ENCODE measurements at regions not wholly inside any gene's neighbourhood (a gene's known extent, or its start where the extent isn't known, plus 50 kb on each side); places are given as distances from the start of the nearest gene placed in this dataset.

DNA sequence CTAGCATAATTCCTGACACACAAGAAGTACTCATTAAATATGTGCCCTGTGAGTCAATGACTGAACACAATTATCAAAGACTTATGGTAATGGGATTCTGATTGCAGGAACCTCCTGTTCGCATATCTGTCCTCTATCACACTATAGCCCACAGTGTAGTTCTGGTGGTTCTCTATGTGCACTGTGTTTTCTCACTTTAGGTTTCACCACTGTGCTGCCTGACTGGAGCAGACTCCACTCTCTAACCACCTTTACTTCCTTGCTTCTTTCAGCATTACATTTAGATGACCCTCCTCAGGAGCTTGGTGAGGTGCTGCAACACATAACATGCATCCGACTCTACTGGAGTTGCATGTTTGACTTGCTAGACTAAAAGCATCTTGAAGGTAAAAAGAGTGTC, 777.1 kb downstream of the SQOR start:
- TF ChIP-seq, protein P1, sequence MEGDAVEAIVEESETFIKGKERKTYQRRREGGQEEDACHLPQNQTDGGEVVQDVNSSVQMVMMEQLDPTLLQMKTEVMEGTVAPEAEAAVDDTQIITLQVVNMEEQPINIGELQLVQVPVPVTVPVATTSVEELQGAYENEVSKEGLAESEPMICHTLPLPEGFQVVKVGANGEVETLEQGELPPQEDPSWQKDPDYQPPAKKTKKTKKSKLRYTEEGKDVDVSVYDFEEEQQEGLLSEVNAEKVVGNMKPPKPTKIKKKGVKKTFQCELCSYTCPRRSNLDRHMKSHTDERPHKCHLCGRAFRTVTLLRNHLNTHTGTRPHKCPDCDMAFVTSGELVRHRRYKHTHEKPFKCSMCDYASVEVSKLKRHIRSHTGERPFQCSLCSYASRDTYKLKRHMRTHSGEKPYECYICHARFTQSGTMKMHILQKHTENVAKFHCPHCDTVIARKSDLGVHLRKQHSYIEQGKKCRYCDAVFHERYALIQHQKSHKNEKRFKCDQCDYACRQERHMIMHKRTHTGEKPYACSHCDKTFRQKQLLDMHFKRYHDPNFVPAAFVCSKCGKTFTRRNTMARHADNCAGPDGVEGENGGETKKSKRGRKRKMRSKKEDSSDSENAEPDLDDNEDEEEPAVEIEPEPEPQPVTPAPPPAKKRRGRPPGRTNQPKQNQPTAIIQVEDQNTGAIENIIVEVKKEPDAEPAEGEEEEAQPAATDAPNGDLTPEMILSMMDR (IDR thresholded peaks at IDR 0.05; ENCODE audit: low read length), result no peak
- TF ChIP-seq EZH2 (IDR thresholded peaks at IDR 0.05; ENCODE audit: borderline replicate concordance, low read length), result no peak
